Esophagus muscularis mucosa (tissue), 4 donors: ENCODE measurements at regions not wholly inside any gene's neighbourhood (a gene's known extent, or its start where the extent isn't known, plus 50 kb on each side); places are given as distances from the start of the nearest gene placed in this dataset.

Experiments used
- DNase-seq: peaks from one replicate; pipeline ENCODE4 v3.0.0-alpha.2; 2017; ENCODE audit errors: extremely low spot score
- H3K27ac ChIP-seq, 4 donors: fragments of 200-600 bp; sonication (generic); replicated peaks in 1 of 4; 1 replicate in 3 of 4; 2 replicates in 1 of 4; pipeline ENCODE4 v1.5.1; 2016 to 2019; ENCODE audit warnings: mild to moderate bottlenecking in 1 of 4
- H3K27me3 ChIP-seq, 4 donors: fragments of 200-600 bp; sonication (generic); one replicate each; pipeline versions ENCODE4 v1.5.1 to v1.6.0; 2016 to 2019
- H3K36me3 ChIP-seq, 4 donors: fragments of 200-600 bp; sonication (generic); one replicate each; pipeline ENCODE4 v1.5.1; 2016 to 2019
- H3K4me1 ChIP-seq, 4 donors: fragments of 200-600 bp; sonication (generic); one replicate each; pipeline ENCODE4 v1.5.1; 2016 to 2019
- H3K4me3 ChIP-seq, 4 donors: fragments of 200-600 bp; sonication (generic); 1 replicate in 2 of 4; 2 replicates in 2 of 4; pipeline ENCODE4 v1.5.1; 2016 to 2019; ENCODE audit warnings: mild to moderate bottlenecking in 4 of 4, moderate library complexity in 1 of 4
- H3K9me3 ChIP-seq, 4 donors: fragments of 200-600 bp; sonication (generic); 1 replicate in 3 of 4; 2 replicates in 1 of 4; pipeline ENCODE4 v1.5.1; 2016 to 2019
- EP300 ChIP-seq: sonication (generic); formaldehyde crosslinking; IDR thresholded peaks from one replicate; pipeline ENCODE4 v1.6.1; 2017; ENCODE audit warnings: antibody characterized with exemption
- POLR2A ChIP-seq: fragments of 450-650 bp; IDR thresholded peaks from one replicate; pipeline ENCODE4 v1.6.1; 2017; ENCODE audit warnings: antibody characterized with exemption, moderate library complexity, mild to moderate bottlenecking, low read depth
- POLR2AphosphoS5 ChIP-seq, 2 donors: sonication (generic); formaldehyde crosslinking; IDR thresholded peaks; one replicate each; pipeline ENCODE4 v1.6.1; 2017; ENCODE audit warnings: antibody characterized with exemption in 2 of 2
- WGBS: methylation state at CpG from one replicate; pipeline ENCODE4 v1.1.5; 2018; 5-methylcytosine and 5-hydroxymethylcytosine counted together
- intact Hi-C: fragments of 100-400 bp; cut with DNase I; formaldehyde crosslinking; loops from one replicate; pipeline ENCODE4 v1.15.1; 2023
- TF ChIP-seq, protein P1 (sequence below), 3 experiments: fragments of 200-600 bp in 2 of 3; fragments of 450-650 bp in 1 of 3; sonication (generic) in 2 of 3; IDR thresholded peaks; one replicate each; pipeline ENCODE4 v1.5.1; 2017 to 2019; ENCODE audit warnings: antibody characterized with exemption in 3 of 3, mild to moderate bottlenecking in 2 of 3, moderate library complexity in 1 of 3

DNA sequence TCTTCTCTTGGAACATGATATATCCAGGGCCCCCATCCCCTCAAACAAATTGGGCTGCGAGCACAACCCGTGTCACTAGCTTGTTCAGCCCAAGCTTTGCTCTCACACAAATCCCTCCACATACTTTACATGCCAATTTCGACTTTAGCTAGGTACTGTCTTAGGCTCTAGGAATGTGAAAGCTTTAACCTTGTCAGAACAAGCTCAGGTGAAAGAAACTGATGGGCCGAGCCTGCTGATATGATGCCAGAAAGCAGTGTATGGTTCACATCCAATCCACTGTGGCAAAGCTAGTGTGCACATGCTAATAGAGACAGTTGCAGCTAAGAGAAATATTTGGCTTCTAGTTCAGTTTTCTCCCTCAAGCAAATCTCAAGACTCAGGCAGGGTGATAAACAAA is 79.5 kb downstream of the TNFSF18 start:
- Histone ChIP-seq H3K4me3 (no peak overlapping the region), H3K4me1 (peaks cover 0 to 9% (median 8%) of the 10 kb centered on the region in 4 donors), H3K27ac (no peak overlapping the region), H3K27me3 (no peaks in the 10 kb centered on the region), H3K36me3 (no peaks in the 10 kb centered on the region), H3K9me3 (peaks cover 0 to 3% (median 0%) of the 10 kb centered on the region in 4 donors)
- intact Hi-C loops, result no loop called here
- 76% methylated on average over 4 of the region's 4 CpGs for WGBS
- TF ChIP-seq POLR2A, result no peak
- TF ChIP-seq, protein P1, sequence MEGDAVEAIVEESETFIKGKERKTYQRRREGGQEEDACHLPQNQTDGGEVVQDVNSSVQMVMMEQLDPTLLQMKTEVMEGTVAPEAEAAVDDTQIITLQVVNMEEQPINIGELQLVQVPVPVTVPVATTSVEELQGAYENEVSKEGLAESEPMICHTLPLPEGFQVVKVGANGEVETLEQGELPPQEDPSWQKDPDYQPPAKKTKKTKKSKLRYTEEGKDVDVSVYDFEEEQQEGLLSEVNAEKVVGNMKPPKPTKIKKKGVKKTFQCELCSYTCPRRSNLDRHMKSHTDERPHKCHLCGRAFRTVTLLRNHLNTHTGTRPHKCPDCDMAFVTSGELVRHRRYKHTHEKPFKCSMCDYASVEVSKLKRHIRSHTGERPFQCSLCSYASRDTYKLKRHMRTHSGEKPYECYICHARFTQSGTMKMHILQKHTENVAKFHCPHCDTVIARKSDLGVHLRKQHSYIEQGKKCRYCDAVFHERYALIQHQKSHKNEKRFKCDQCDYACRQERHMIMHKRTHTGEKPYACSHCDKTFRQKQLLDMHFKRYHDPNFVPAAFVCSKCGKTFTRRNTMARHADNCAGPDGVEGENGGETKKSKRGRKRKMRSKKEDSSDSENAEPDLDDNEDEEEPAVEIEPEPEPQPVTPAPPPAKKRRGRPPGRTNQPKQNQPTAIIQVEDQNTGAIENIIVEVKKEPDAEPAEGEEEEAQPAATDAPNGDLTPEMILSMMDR (IDR thresholded peaks at IDR 0.05), result no peak
- TF ChIP-seq EP300, result no peak
- TF ChIP-seq POLR2AphosphoS5 (IDR thresholded peaks at IDR 0.05), result no peak
- DNase-seq, result no peak

DNA sequence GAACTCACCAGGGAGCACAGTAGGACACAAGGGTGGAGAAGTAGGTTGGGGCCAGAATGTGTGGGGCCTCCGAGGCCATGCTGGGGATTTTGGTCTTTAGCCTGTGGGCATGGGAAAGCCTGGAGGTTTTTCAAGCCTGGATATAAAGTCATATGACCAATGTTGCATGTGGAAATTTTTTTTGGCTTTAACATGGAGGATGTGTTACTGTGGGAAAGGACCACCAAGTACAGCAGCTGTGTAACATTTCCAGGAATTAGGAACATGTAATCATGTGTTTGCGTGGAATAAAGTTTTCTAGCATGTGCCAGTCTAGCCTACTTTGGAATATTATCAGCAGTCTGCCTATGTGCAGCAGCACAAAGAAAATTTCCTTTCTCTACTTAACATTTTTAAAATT is 78.5 kb downstream of the TNFSF18 start:
- no peaks in the 10 kb centered on the region for H3K36me3 ChIP-seq
- no peaks in the 10 kb centered on the region for H3K27me3 ChIP-seq
- no peak overlapping the region for H3K27ac ChIP-seq
- TF ChIP-seq POLR2A (no peak), EP300 (no peak), POLR2AphosphoS5 (IDR thresholded peaks at IDR 0.05) (no peak)
- TF ChIP-seq, protein P1 (IDR thresholded peaks at IDR 0.05), result no peak
- WGBS, result 91% methylated on average over 2 of the region's 2 CpGs
- peaks cover 0 to 1% (median 0%) of the 10 kb centered on the region in 4 donors for H3K9me3 ChIP-seq
- peaks cover 0 to 12% (median 9%) of the 10 kb centered on the region in 4 donors for H3K4me1 ChIP-seq
- no peak overlapping the region for H3K4me3 ChIP-seq
- intact Hi-C loops, result no loop called here
- no peak for DNase-seq

DNA sequence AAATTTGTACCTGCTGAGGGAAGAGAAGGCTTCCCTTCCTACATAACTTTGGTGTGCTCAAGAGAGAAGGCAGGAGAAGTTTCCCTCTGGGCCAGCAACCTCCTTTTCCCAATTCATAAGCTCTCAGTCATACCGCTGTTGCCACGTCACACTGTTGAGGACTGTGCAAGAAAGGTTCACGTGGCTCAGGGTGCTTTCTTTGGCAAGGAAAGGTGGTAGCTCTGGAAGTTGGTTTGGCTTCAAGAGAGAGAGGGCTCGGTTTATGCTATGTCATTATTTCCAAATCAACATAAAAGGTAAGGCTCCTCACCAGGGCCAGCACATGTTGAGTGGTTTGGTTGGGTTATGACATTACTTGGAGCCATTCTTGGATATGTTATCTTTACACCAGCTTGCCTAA is 77.3 kb downstream of the TNFSF18 start:
- 73% methylated on average over 4 of the region's 4 CpGs for WGBS
- no peak overlapping the region for H3K27ac ChIP-seq
- no peak for DNase-seq

DNA sequence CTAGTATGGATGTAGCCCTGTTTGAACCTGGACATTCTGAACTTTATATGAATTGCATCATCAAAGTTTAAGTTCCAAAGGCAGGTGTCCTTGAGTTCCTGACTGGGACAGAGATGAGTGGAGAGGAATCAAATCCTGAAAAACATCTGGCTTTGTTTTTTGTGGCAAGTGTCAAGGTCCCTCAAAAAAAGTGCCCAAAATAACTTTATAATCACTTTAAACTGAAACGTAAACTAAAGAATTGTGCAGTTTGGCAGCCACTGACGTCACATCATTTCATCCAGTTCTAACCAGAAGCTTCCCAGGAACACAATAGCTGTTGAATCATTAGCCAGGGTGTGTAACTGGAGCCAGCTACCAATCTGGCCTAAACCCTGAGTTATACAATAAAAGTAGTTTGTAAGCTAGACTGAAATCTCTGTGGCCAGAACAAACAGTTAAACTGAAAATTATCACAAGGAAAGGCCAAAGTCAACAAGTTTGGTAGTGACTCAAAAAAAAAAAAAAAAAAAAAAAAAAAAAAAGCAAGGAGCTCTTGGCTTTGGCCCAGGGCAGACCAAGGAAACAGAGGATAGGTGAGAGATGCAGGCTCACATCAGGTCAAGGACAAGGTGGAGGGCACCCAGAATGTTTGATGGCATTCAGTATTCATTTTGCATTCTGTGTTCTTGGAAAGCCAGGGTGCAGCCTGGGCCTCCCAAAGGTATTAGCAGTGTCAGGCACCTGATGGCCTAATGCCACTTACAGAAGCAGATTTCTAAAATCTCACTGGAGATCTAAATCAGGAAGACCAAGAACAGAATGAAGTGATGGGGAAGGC is 74.3 kb downstream of the TNFSF18 start:
- Histone ChIP-seq H3K4me1 (peaks cover 0 to 5% (median 3%) of the 10 kb centered on the region in 4 donors), H3K27me3 (no peaks in the 10 kb centered on the region), H3K27ac (no peak overlapping the region), H3K4me3 (no peak overlapping the region), H3K9me3 (no peaks in the 10 kb centered on the region), H3K36me3 (no peaks in the 10 kb centered on the region)
- whole genome bisulfite sequencing, result 21% methylated on average over 2 of the region's 2 CpGs
- intact Hi-C loops, result no loop called here
- no peak for DNase-seq
- TF ChIP-seq, protein P1 (IDR thresholded peaks at IDR 0.05), result no peak
- no peak for TF ChIP-seq POLR2AphosphoS5 (IDR thresholded peaks at IDR 0.05)
- no peak for TF ChIP-seq EP300
- no peak for TF ChIP-seq POLR2A

More for the DNA sequence above, 77.3 kb downstream of the TNFSF18 start:
- no peaks in the 10 kb centered on the region for H3K36me3 ChIP-seq
- no peaks in the 10 kb centered on the region for H3K27me3 ChIP-seq
- H3K4me1 ChIP-seq, result peaks cover 0 to 12% (median 9%) of the 10 kb centered on the region in 4 donors
- no peak overlapping the region for H3K4me3 ChIP-seq
- H3K9me3 ChIP-seq, result no peaks in the 10 kb centered on the region
- no peak for TF ChIP-seq POLR2A
- no peak for TF ChIP-seq EP300
- TF ChIP-seq, protein P1 (IDR thresholded peaks at IDR 0.05), result no peak
- TF ChIP-seq POLR2AphosphoS5 (IDR thresholded peaks at IDR 0.05), result no peak
- intact Hi-C loops, result no loop called here
